Stomach smooth muscle (tissue), 2 donors: ENCODE measurements at regions not wholly inside any gene's neighbourhood (a gene's known extent, or its start where the extent isn't known, plus 50 kb on each side); places are given as distances from the start of the nearest gene placed in this dataset.

Experiments used
- H3K27ac ChIP-seq: one replicate; pipeline ENCODE4 v1.7.0; 2013; ENCODE audit warnings: mild to moderate bottlenecking, low read length, inconsistent platforms
- H3K27me3 ChIP-seq, 2 donors: one replicate each; pipeline ENCODE4 v1.7.0; 2013; ENCODE audit warnings: low read length in 2 of 2; ENCODE audit not compliant: insufficient read depth in 2 of 2, control insufficient read depth in 1 of 2
- H3K36me3 ChIP-seq, 2 donors: one replicate each; pipeline ENCODE4 v1.7.0; 2013; ENCODE audit warnings: low read length in 2 of 2; ENCODE audit not compliant: control insufficient read depth in 2 of 2, insufficient read depth in 2 of 2
- H3K4me1 ChIP-seq: one replicate; pipeline ENCODE4 v1.7.0; 2013; ENCODE audit warnings: low read length; ENCODE audit not compliant: control insufficient read depth, insufficient read depth
- H3K4me3 ChIP-seq, 2 donors: one replicate each; pipeline ENCODE4 v1.7.0; 2013; ENCODE audit warnings: low read length in 2 of 2
- H3K9ac ChIP-seq, 2 donors: one replicate each; pipeline ENCODE4 v1.7.0; 2013; ENCODE audit warnings: low read length in 2 of 2, mild to moderate bottlenecking in 1 of 2
- H3K9me3 ChIP-seq, 2 donors: one replicate each; pipeline ENCODE4 v1.7.0; 2013; ENCODE audit warnings: low read length in 2 of 2; ENCODE audit not compliant: control insufficient read depth in 2 of 2
- donor health status: healthy.
- donor health status: Pancreatic carcinoma.

GRCh38 chr22:25350551-25350971, 131.1 kb downstream of the CRYBB2 start:
- peaks cover 33 to 40% of the 10 kb centered on the region in 2 donors for H3K36me3 ChIP-seq
- no peaks in the 10 kb centered on the region for H3K27me3 ChIP-seq
- H3K9ac ChIP-seq, result no peak overlapping the region
- no peak overlapping the region for H3K4me3 ChIP-seq
- no peaks in the 10 kb centered on the region for H3K4me1 ChIP-seq
- no peak overlapping the region for H3K27ac ChIP-seq
- H3K9me3 ChIP-seq, result no peaks in the 10 kb centered on the region

- no peak overlapping the region for H3K4me3 ChIP-seq
- no peaks in the 10 kb centered on the region for H3K9me3 ChIP-seq
- H3K4me1 ChIP-seq, result no peaks in the 10 kb centered on the region
- H3K36me3 ChIP-seq, result peaks cover 36 to 40% of the 10 kb centered on the region in 2 donors
- H3K27me3 ChIP-seq, result no peaks in the 10 kb centered on the region
- no peak overlapping the region for H3K9ac ChIP-seq
- no peak overlapping the region for H3K27ac ChIP-seq
These were observed 132.3 kb downstream of the CRYBB2 start for GRCh38 chr22:25351631-25352293.

DNA sequence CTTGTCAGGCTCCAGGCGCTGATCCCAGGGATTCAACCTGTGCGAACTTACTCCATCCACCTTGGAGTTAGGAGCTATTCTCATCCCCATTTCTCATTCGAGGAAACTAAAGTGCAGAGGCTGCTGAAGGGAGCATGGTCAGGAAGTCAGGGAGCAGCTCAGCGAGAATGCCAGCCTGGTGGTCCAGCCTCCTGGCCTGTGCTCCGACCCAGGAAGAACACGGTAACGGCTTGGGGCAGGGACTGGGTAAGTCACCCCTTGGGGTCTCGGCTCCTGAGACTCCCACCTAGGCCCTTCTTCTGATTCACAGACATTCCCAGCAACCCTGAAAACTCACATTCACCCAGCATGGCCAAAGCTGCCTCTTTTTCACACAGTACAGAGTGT, 132.8 kb downstream of the CRYBB2 start:
- Histone ChIP-seq H3K4me3 (no peak overlapping the region), H3K9me3 (no peaks in the 10 kb centered on the region), H3K4me1 (no peaks in the 10 kb centered on the region), H3K36me3 (peaks cover 40 to 43% of the 10 kb centered on the region in 2 donors), H3K27ac (no peak overlapping the region), H3K27me3 (no peaks in the 10 kb centered on the region), H3K9ac (no peak overlapping the region)

GRCh38 chr22:25353516-25354445, 134.3 kb downstream of the CRYBB2 start:
- Histone ChIP-seq H3K27me3 (no peaks in the 10 kb centered on the region), H3K27ac (no peak overlapping the region), H3K9me3 (no peaks in the 10 kb centered on the region), H3K4me3 (no peak overlapping the region), H3K9ac (no peak overlapping the region), H3K36me3 (peaks cover 41 to 52% of the 10 kb centered on the region in 2 donors), H3K4me1 (no peaks in the 10 kb centered on the region)

- H3K36me3 ChIP-seq, result peaks cover 41 to 54% of the 10 kb centered on the region in 2 donors
These were observed 135.0 kb downstream of the CRYBB2 start for GRCh38 chr22:25354456-25354855.

DNA sequence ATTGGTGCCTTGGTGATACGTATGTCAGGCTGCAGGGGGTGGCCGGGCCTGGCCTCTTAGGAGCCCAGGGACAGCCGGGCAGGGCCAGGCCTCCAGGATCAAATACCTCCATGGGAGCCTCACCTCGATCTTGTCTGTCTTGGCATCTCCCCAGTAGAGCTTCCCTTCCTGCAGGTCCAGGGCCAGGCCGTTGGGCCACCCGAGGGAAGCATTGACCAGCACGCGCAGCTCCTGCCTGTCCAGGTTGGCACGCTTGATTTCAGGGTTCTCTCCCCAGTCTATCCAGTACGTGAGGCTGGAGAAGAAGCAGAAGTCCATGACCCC, 137.7 kb downstream of the CRYBB2 start:
- Histone ChIP-seq H3K4me3 (no peak overlapping the region), H3K27me3 (no peaks in the 10 kb centered on the region), H3K9ac (no peak overlapping the region), H3K27ac (no peak overlapping the region), H3K36me3 (peaks cover 36 to 45% of the 10 kb centered on the region in 2 donors), H3K4me1 (peaks cover 3% of the 10 kb centered on the region), H3K9me3 (no peaks in the 10 kb centered on the region)

More at GRCh38 chr22:25354456-25354855, 135.0 kb downstream of the CRYBB2 start:
- Histone ChIP-seq H3K27ac (no peak overlapping the region), H3K4me1 (no peaks in the 10 kb centered on the region), H3K27me3 (no peaks in the 10 kb centered on the region), H3K4me3 (no peak overlapping the region), H3K9ac (no peak overlapping the region), H3K9me3 (no peaks in the 10 kb centered on the region)

DNA sequence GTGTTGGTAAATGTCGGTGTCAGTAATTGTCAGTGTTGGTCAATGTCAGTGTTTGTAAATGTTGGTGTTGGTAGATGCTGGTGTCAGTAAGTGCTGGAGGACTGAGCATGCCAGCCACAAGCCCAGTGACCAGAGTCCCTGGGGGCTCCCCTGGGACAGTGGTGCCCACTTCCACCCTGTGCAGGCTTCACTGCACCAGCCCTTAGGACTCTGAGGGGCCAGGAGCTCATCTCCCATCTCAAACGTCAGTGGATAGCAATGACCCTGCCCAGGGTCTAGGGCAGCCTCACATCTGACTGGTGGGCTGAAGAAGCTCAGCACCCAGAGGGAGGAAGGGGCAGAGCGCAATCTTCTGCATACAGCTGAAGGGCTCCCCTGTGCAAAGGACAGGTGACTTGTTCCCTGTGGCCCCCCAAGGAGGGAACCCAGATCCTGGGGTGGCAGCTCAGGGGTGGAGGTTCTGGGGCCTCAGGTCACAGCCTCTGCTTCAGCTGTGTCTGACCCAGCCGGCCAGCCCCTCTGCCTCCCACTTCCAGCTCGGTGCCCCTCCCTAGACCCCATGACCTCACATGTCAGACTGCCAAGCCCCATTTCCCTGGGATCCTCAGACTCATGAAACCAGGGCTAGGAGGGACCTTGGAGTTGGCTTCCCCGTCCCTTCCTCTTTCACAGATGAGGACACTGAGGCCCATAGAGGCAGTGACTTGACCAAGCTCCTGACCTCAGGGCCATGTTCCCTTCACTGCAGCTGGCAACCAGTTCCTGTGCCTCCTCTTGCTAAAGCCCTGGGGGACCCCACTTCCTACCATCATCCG, 138.4 kb downstream of the CRYBB2 start:
- H3K9ac ChIP-seq, result no peak overlapping the region
- peaks cover 9% of the 10 kb centered on the region for H3K4me1 ChIP-seq
- no peaks in the 10 kb centered on the region for H3K27me3 ChIP-seq
- H3K9me3 ChIP-seq, result no peaks in the 10 kb centered on the region
- H3K27ac ChIP-seq, result no peak overlapping the region
- no peak overlapping the region for H3K4me3 ChIP-seq
- H3K36me3 ChIP-seq, result peaks cover 32 to 38% of the 10 kb centered on the region in 2 donors

GRCh38 chr22:25358421-25359170, 139.2 kb downstream of the CRYBB2 start:
- Histone ChIP-seq H3K27me3 (no peaks in the 10 kb centered on the region), H3K9me3 (no peaks in the 10 kb centered on the region), H3K9ac (no peak overlapping the region), H3K4me1 (peaks cover 9% of the 10 kb centered on the region), H3K4me3 (no peak overlapping the region), H3K27ac (no peak overlapping the region), H3K36me3 (peaks cover 28 to 36% of the 10 kb centered on the region in 2 donors)

DNA sequence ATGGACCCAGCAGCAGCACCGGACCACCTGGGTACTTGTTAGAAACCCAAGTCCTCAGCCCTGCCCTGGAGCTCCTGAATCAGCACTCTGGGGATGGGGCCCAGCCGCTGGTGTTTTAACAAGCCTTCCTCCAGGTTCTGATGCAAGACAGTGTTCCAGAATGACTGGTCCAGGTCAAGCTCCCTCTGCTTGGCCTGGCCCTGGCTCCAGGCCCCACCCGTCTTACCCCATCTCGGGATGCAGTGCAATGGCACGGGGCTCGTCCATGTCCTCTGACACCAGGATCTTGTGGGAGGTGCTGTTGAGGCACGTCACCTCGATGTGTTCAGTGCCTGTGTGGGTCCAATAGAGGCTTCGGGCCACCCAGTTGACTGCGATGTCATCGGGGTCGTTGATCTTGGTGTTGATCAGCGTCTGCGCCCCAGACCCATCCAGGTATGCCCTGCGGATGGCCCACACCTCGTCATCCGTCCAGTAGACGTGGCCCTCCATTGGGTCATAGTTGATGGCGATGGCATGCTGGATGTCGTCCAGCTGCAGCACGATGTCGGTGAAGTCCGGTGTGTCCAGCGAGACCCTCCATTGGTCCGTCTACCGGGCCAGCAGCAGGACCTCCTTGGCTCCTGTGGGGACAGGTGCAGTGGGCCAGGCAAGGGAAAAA, 140.3 kb downstream of the CRYBB2 start:
- no peaks in the 10 kb centered on the region for H3K27me3 ChIP-seq
- peaks cover 17 to 25% of the 10 kb centered on the region in 2 donors for H3K36me3 ChIP-seq
- no peaks in the 10 kb centered on the region for H3K9me3 ChIP-seq
- H3K4me1 ChIP-seq, result peaks cover 9% of the 10 kb centered on the region
- no peak overlapping the region for H3K27ac ChIP-seq
- H3K4me3 ChIP-seq, result no peak overlapping the region
- H3K9ac ChIP-seq, result no peak overlapping the region
